ENCODE measurements at regions not wholly inside any gene's neighbourhood (a gene's known extent, or its start where the extent isn't known, plus 50 kb on each side); places are given as distances from the start of the nearest gene placed in this dataset.

DNA sequence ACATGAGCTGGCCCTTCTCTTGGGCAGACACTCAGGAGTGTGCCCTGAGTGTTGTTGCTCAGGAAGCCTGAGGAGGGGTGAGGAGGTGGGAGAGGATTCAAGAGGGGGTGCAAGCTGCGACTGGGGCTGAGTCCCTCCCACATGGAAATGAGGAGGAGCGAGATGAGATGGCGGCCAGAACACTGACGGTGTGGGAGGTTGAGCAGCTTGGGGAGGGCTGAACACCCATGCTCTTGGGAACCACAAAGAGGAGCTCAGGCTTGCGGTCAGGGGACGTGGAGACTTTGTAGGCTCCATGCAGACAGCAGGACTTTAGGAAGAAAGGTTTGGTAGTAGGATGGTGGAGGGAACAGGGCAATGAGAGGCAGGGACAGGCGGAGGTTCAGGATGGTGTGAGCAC is 163.2 kb upstream of the SHH start:
- TF ChIP-seq POLR2AphosphoS5 (IDR thresholded peaks at IDR 0.05; ENCODE audit: low read depth) (no peak), SPI1 (IDR thresholded peaks at IDR 0.05; ENCODE audit: borderline replicate concordance, low read depth) (no peak)
- TF ChIP-seq, protein P1, sequence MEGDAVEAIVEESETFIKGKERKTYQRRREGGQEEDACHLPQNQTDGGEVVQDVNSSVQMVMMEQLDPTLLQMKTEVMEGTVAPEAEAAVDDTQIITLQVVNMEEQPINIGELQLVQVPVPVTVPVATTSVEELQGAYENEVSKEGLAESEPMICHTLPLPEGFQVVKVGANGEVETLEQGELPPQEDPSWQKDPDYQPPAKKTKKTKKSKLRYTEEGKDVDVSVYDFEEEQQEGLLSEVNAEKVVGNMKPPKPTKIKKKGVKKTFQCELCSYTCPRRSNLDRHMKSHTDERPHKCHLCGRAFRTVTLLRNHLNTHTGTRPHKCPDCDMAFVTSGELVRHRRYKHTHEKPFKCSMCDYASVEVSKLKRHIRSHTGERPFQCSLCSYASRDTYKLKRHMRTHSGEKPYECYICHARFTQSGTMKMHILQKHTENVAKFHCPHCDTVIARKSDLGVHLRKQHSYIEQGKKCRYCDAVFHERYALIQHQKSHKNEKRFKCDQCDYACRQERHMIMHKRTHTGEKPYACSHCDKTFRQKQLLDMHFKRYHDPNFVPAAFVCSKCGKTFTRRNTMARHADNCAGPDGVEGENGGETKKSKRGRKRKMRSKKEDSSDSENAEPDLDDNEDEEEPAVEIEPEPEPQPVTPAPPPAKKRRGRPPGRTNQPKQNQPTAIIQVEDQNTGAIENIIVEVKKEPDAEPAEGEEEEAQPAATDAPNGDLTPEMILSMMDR (IDR thresholded peaks at IDR 0.05; ENCODE audit: insufficient read depth, low read length): no peak
